ENCODE measurements at regions not wholly inside any gene's neighbourhood (a gene's known extent, or its start where the extent isn't known, plus 50 kb on each side); places are given as distances from the start of the nearest gene placed in this dataset.

DNA sequence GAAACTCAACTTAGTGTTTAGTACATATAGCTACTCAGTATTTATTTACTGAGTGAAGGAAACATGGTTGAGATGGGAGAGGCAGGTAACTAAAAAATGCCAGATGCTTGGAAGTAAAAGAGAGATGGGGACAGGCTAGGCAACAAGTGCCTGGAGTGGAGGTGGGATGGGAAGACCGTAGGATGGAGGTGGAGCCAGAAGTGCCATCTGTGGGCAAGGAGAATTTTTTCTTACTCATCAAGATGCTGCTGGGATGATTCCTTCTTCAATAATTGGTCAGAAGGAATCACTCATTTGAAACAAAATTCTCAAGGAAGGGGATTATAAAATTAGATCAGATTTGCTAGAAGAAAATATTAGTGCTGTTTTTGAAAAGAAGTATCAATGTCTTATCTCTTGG is 72.9 kb downstream of the IFI44 start:
- Histone ChIP-seq H3K27me3 (ENCODE audit: insufficient read depth, poor library complexity, severe bottlenecking) (no peaks in the 10 kb centered on the region), H3K27ac (ENCODE audit: poor library complexity, severe bottlenecking) (no peak overlapping the region), H3K36me3 (ENCODE audit: low read depth) (no peaks in the 10 kb centered on the region), H3K9me3 (ENCODE audit: severe bottlenecking) (no peaks in the 10 kb centered on the region), H3K4me3 (ENCODE audit: severe bottlenecking) (no peak overlapping the region), H3K4me1 (ENCODE audit: insufficient read depth, poor library complexity, severe bottlenecking) (no peaks in the 10 kb centered on the region)
- DNase-seq (ENCODE audit: low spot score) (no peak), ATAC-seq (ENCODE audit: low read depth) (no peak)
- TF ChIP-seq, protein P1, sequence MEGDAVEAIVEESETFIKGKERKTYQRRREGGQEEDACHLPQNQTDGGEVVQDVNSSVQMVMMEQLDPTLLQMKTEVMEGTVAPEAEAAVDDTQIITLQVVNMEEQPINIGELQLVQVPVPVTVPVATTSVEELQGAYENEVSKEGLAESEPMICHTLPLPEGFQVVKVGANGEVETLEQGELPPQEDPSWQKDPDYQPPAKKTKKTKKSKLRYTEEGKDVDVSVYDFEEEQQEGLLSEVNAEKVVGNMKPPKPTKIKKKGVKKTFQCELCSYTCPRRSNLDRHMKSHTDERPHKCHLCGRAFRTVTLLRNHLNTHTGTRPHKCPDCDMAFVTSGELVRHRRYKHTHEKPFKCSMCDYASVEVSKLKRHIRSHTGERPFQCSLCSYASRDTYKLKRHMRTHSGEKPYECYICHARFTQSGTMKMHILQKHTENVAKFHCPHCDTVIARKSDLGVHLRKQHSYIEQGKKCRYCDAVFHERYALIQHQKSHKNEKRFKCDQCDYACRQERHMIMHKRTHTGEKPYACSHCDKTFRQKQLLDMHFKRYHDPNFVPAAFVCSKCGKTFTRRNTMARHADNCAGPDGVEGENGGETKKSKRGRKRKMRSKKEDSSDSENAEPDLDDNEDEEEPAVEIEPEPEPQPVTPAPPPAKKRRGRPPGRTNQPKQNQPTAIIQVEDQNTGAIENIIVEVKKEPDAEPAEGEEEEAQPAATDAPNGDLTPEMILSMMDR (IDR thresholded peaks at IDR 0.05; ENCODE audit: poor library complexity, severe bottlenecking): no peak

DNA sequence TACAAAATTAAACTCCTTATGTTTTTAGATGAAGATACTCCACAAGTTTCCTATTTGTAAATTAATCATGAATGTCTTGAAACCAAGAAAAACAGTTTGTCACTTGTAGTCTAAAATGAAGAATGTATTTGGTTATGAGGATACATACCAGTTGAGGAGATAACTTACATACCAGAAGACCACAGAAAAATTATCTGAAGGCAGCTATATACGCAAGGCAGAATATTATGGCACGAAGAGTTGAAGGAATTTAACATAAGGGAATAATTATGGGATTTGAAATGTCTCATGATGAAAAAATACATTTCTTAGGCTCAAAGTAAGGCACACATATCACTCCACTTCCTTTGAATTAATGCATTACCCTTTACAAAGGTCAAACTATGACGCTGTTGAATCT is 73.3 kb downstream of the IFI44 start:
- no peaks in the 10 kb centered on the region for H3K9me3 ChIP-seq (ENCODE audit: severe bottlenecking)
- DNase-seq (ENCODE audit: low spot score) (no peak), ATAC-seq (ENCODE audit: low read depth) (no peak)
- H3K27me3 ChIP-seq (ENCODE audit: insufficient read depth, poor library complexity, severe bottlenecking): no peaks in the 10 kb centered on the region
- no peak overlapping the region for H3K27ac ChIP-seq (ENCODE audit: poor library complexity, severe bottlenecking)
- H3K4me3 ChIP-seq (ENCODE audit: severe bottlenecking): no peak overlapping the region
- no peaks in the 10 kb centered on the region for H3K4me1 ChIP-seq (ENCODE audit: insufficient read depth, poor library complexity, severe bottlenecking)
- TF ChIP-seq, protein P1 (IDR thresholded peaks at IDR 0.05; ENCODE audit: poor library complexity, severe bottlenecking): no peak
- H3K36me3 ChIP-seq (ENCODE audit: low read depth): no peaks in the 10 kb centered on the region

DNA sequence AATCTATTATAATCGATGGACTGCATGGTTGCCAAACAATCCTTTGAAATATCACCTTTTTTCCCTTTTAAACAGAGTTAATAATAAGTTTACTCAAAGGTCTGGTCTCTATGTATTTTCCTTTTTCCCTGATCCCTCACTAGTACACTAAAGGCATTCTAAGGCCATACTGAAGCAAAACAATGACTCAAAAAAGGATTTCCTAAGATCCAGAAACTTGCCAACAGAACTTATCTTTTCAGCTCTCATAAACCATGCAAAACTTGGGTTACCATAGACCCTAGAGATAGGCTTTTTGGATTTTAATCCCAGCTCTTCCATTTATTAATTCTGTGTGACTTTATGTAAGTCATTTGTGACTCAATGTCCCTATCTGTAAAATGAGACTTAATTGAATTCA is 77.1 kb downstream of the IFI44 start:
- Histone ChIP-seq H3K4me3 (ENCODE audit: severe bottlenecking) (no peak overlapping the region), H3K27ac (ENCODE audit: poor library complexity, severe bottlenecking) (no peak overlapping the region)
- ATAC-seq (ENCODE audit: low read depth): no peak

DNA sequence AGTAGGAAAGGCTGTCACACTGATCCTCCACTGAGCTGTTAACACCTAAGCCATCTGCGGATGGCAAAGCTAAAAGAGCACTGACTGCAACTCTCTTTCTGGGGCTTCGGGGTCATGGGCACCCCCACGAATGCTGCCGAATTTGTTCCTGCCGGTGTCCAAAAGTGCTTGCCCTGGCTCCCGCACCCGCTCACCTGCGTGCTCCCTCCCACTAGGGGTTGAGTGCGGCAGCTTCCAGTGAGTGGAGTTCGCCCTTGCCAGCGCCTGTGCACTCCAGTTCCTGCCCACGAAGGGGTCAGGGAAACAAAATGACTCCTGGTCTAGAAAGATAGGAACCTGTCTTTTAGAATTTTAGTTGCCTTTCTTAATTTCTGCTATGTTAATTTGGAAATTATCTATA is 78.7 kb downstream of the IFI44 start:
- ATAC-seq (ENCODE audit: low read depth) (no peak), DNase-seq (ENCODE audit: low spot score) (peak; percentile 45)
- H3K9me3 ChIP-seq (ENCODE audit: severe bottlenecking): no peaks in the 10 kb centered on the region

More for the DNA sequence above, 77.1 kb downstream of the IFI44 start:
- H3K36me3 ChIP-seq (ENCODE audit: low read depth): no peaks in the 10 kb centered on the region
- no peaks in the 10 kb centered on the region for H3K27me3 ChIP-seq (ENCODE audit: insufficient read depth, poor library complexity, severe bottlenecking)
- H3K4me1 ChIP-seq (ENCODE audit: insufficient read depth, poor library complexity, severe bottlenecking): no peaks in the 10 kb centered on the region
- H3K9me3 ChIP-seq (ENCODE audit: severe bottlenecking): no peaks in the 10 kb centered on the region
- DNase-seq (ENCODE audit: low spot score): no peak
- TF ChIP-seq, protein P1 (IDR thresholded peaks at IDR 0.05; ENCODE audit: poor library complexity, severe bottlenecking): no peak

DNA sequence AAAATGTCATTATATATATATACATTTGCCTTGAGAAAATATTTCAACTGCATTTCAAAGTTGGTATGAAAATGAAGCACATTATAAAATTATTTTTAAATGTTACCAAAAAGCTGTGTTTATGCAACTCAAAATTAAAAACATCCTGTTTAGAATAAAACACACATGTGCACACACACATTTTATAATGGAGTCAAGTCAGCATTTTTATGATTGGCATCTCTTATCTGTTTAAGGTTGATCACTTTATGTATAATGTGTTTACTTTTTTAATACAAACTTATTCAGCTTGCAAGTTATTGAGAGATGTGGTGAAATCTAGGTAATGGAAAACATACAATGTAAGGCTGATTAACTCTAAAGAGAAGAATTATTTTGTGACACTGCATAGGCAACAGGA is 80.4 kb downstream of the IFI44 start:
- Histone ChIP-seq H3K27ac (ENCODE audit: poor library complexity, severe bottlenecking) (no peak overlapping the region), H3K27me3 (ENCODE audit: insufficient read depth, poor library complexity, severe bottlenecking) (no peaks in the 10 kb centered on the region), H3K9me3 (ENCODE audit: severe bottlenecking) (no peaks in the 10 kb centered on the region), H3K4me1 (ENCODE audit: insufficient read depth, poor library complexity, severe bottlenecking) (no peaks in the 10 kb centered on the region), H3K36me3 (ENCODE audit: low read depth) (no peaks in the 10 kb centered on the region), H3K4me3 (ENCODE audit: severe bottlenecking) (no peak overlapping the region)
- TF ChIP-seq, protein P1 (IDR thresholded peaks at IDR 0.05; ENCODE audit: poor library complexity, severe bottlenecking): no peak
- ATAC-seq (ENCODE audit: low read depth): no peak
- no peak for DNase-seq (ENCODE audit: low spot score)

More for the DNA sequence above, 78.7 kb downstream of the IFI44 start:
- Histone ChIP-seq H3K36me3 (ENCODE audit: low read depth) (no peaks in the 10 kb centered on the region), H3K27me3 (ENCODE audit: insufficient read depth, poor library complexity, severe bottlenecking) (no peaks in the 10 kb centered on the region), H3K4me1 (ENCODE audit: insufficient read depth, poor library complexity, severe bottlenecking) (no peaks in the 10 kb centered on the region), H3K4me3 (ENCODE audit: severe bottlenecking) (no peak overlapping the region), H3K27ac (ENCODE audit: poor library complexity, severe bottlenecking) (no peak overlapping the region)
- TF ChIP-seq, protein P1 (IDR thresholded peaks at IDR 0.05; ENCODE audit: poor library complexity, severe bottlenecking): no peak
